ENCODE measurements at regions not wholly inside any gene's neighbourhood (a gene's known extent, or its start where the extent isn't known, plus 50 kb on each side); places are given as distances from the start of the nearest gene placed in this dataset.

DNA sequence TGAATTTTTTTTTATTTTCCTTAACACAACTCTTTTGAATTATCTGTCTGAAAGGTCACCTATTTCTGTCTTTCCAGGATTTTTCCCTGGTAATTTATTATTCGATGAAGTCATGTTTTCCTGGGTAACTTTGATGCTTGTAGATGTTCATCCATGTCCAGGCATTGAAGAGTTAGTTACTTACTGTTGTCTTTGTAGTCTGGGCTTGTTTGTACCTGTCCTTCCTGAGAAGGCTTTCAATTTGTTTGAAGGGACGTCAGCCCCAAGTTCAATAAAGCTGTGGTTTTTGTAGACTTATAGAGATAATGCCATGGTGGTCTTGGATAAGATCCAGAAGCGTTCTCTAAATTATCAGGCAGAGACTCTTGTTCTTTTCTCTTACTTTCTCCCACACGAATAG, 252.4 kb upstream of the ARHGAP24 start:
- intact Hi-C loops (cut with DNase I): no loop called here
- no peaks in the 10 kb centered on the region for H3K36me3 ChIP-seq (replicated peaks in 1 of 2)
- H3K4me1 ChIP-seq (replicated peaks in 1 of 2): no peaks in the 10 kb centered on the region
- H3K9me3 ChIP-seq (replicated peaks in 1 of 3): no peaks in the 10 kb centered on the region
- H3K27me3 ChIP-seq: no peaks in the 10 kb centered on the region
- TF ChIP-seq POLR2A (IDR thresholded peaks at IDR 0.05): no peak
- TF ChIP-seq, protein P1, sequence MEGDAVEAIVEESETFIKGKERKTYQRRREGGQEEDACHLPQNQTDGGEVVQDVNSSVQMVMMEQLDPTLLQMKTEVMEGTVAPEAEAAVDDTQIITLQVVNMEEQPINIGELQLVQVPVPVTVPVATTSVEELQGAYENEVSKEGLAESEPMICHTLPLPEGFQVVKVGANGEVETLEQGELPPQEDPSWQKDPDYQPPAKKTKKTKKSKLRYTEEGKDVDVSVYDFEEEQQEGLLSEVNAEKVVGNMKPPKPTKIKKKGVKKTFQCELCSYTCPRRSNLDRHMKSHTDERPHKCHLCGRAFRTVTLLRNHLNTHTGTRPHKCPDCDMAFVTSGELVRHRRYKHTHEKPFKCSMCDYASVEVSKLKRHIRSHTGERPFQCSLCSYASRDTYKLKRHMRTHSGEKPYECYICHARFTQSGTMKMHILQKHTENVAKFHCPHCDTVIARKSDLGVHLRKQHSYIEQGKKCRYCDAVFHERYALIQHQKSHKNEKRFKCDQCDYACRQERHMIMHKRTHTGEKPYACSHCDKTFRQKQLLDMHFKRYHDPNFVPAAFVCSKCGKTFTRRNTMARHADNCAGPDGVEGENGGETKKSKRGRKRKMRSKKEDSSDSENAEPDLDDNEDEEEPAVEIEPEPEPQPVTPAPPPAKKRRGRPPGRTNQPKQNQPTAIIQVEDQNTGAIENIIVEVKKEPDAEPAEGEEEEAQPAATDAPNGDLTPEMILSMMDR (IDR thresholded peaks at IDR 0.05): no peak
- no peak overlapping the region for H3K27ac ChIP-seq
- no peak overlapping the region for H3K4me3 ChIP-seq
- DNase-seq: no peak
- 68 to 78% (median 68%) methylated on average over 4 of the region's 4 CpGs for WGBS, 4 donors

- no peaks in the 10 kb centered on the region for H3K27me3 ChIP-seq
- TF ChIP-seq POLR2A (IDR thresholded peaks at IDR 0.05): no peak
- TF ChIP-seq, protein P1 (IDR thresholded peaks at IDR 0.05): no peak
- no peak overlapping the region for H3K27ac ChIP-seq
- H3K36me3 ChIP-seq (replicated peaks in 1 of 2): no peaks in the 10 kb centered on the region
- intact Hi-C loops (cut with DNase I): no loop called here
- H3K9me3 ChIP-seq (replicated peaks in 1 of 3): no peaks in the 10 kb centered on the region
- DNase-seq: no peak
- no peak overlapping the region for H3K4me3 ChIP-seq
- no peaks in the 10 kb centered on the region for H3K4me1 ChIP-seq (replicated peaks in 1 of 2)
- WGBS, 4 donors: 63 to 72% (median 71%) methylated on average over 2 of the region's 2 CpGs
Observed at GRCh38 chr4:85228264-85228663, 246.7 kb upstream of the ARHGAP24 start.

GRCh38 chr4:85233516-85233915, 241.4 kb upstream of the ARHGAP24 start:
- DNase-seq: no peak
- intact Hi-C loops (cut with DNase I): no loop called here
- Histone ChIP-seq H3K27me3 (no peaks in the 10 kb centered on the region), H3K9me3 (replicated peaks in 1 of 3) (no peaks in the 10 kb centered on the region), H3K4me1 (replicated peaks in 1 of 2) (no peaks in the 10 kb centered on the region), H3K36me3 (replicated peaks in 1 of 2) (no peaks in the 10 kb centered on the region), H3K4me3 (no peak overlapping the region), H3K27ac (no peak overlapping the region)
- no peak for TF ChIP-seq POLR2A (IDR thresholded peaks at IDR 0.05)
- TF ChIP-seq, protein P1 (IDR thresholded peaks at IDR 0.05): no peak
- WGBS, 4 donors: 71 to 80% (median 77%) methylated on average over 3 of the region's 3 CpGs

GRCh38 chr4:85243857-85244256, 231.1 kb upstream of the ARHGAP24 start:
- Histone ChIP-seq H3K36me3 (replicated peaks in 1 of 2) (no peaks in the 10 kb centered on the region), H3K27me3 (no peaks in the 10 kb centered on the region), H3K4me3 (no peak overlapping the region), H3K4me1 (replicated peaks in 1 of 2) (no peaks in the 10 kb centered on the region), H3K9me3 (replicated peaks in 1 of 3) (no peaks in the 10 kb centered on the region), H3K27ac (no peak overlapping the region)
- WGBS, 4 donors: 81 to 93% (median 85%) methylated on average over 1 of the region's 1 CpG
- no peak for DNase-seq
- TF ChIP-seq, protein P1 (IDR thresholded peaks at IDR 0.05): no peak
- TF ChIP-seq POLR2A (IDR thresholded peaks at IDR 0.05): no peak
- intact Hi-C loops (cut with DNase I): no loop called here
